Stimulated activated CD4-positive, alpha-beta T cell treated with anti-CD3 and anti-CD28 coated beads, Interleukin-1b, Interleukin-23, amount 100 ng/mL, for 48 hours (primary cell): ENCODE measurements at regions not wholly inside any gene's neighbourhood (a gene's known extent, or its start where the extent isn't known, plus 50 kb on each side); places are given as distances from the start of the nearest gene placed in this dataset.

Experiments
- DNase-seq: peaks from one replicate; pipeline ENCODE4 v3.0.0-alpha.2; 2020

GRCh38 chr5:88144219-88145001 lies 124.2 kb downstream of the TMEM161B start:
- no peak for DNase-seq

GRCh38 chr5:88143693-88144218 lies 124.9 kb downstream of the TMEM161B start:
- DNase-seq, result no peak

GRCh38 chr5:88142886-88143692 lies 125.6 kb downstream of the TMEM161B start:
- DNase-seq, result no peak

- DNase-seq, result no peak
These were observed 126.1 kb downstream of the TMEM161B start for GRCh38 chr5:88142636-88142885.

- DNase-seq, result peak; percentile 88
These were observed 127.5 kb downstream of the TMEM161B start for GRCh38 chr5:88140856-88141752.

- no peak for DNase-seq
These were observed 128.2 kb downstream of the TMEM161B start for GRCh38 chr5:88140396-88140855.

GRCh38 chr5:88130211-88130815 lies 138.3 kb downstream of the TMEM161B start:
- DNase-seq, result no peak

GRCh38 chr5:88128813-88129212 lies 139.8 kb downstream of the TMEM161B start:
- DNase-seq, result no peak

GRCh38 chr5:88119535-88120125 lies 149.0 kb downstream of the TMEM161B start:
- DNase-seq, result no peak

- no peak for DNase-seq
These were observed 150.5 kb downstream of the TMEM161B start for GRCh38 chr5:88118179-88118578.

GRCh38 chr5:88117546-88117945 lies 151.1 kb downstream of the TMEM161B start:
- DNase-seq, result no peak

- no peak for DNase-seq
These were observed 152.2 kb downstream of the TMEM161B start for GRCh38 chr5:88116396-88116795.

GRCh38 chr5:88115211-88115610 lies 153.4 kb downstream of the TMEM161B start:
- DNase-seq, result no peak

- no peak for DNase-seq
These were observed 155.2 kb downstream of the TMEM161B start for GRCh38 chr5:88113429-88113828.

GRCh38 chr5:88109818-88110217 lies 158.8 kb downstream of the TMEM161B start:
- DNase-seq, result no peak

GRCh38 chr5:88108490-88109279 lies 160.0 kb downstream of the TMEM161B start:
- no peak for DNase-seq

GRCh38 chr5:88094906-88095496 lies 173.6 kb downstream of the TMEM161B start:
- no peak for DNase-seq

GRCh38 chr5:88094403-88094802 lies 174.2 kb downstream of the TMEM161B start:
- DNase-seq, result no peak

- no peak for DNase-seq
These were observed 174.9 kb downstream of the TMEM161B start for GRCh38 chr5:88093765-88094164.

- DNase-seq, result no peak
These were observed 175.6 kb downstream of the TMEM161B start for GRCh38 chr5:88092958-88093605.
